ENCODE measurements at regions not wholly inside any gene's neighbourhood (a gene's known extent, or its start where the extent isn't known, plus 50 kb on each side); places are given as distances from the start of the nearest gene placed in this dataset.

GRCh38 chr2:157181234-157181633, 76.3 kb upstream of the GALNT5 start:
- DNase-seq (no peak), ATAC-seq (ENCODE audit: low read depth) (no peak)
- no peak overlapping the region for H3K4me3 Mint-ChIP-seq
- POLR2A ChIA-PET = interaction anchor here (1.1 kb wide), 1 partner anchor 12 kb away, joined by 3 read pairs; no protein-coding TSS in a partner anchor
- H3K36me3 Mint-ChIP-seq = no peaks in the 10 kb centered on the region
- H3K9me3 Mint-ChIP-seq = no peaks in the 10 kb centered on the region
- peaks cover 6% of the 10 kb centered on the region for H3K4me1 Mint-ChIP-seq
- no peak overlapping the region for H3K27ac Mint-ChIP-seq
- peaks cover 10% of the 10 kb centered on the region for H3K27me3 Mint-ChIP-seq

GRCh38 chr2:157182204-157182709, 75.2 kb upstream of the GALNT5 start:
- no peak for ATAC-seq (ENCODE audit: low read depth)
- no peaks in the 10 kb centered on the region for H3K9me3 Mint-ChIP-seq
- no peak overlapping the region for H3K4me3 Mint-ChIP-seq
- peaks cover 10% of the 10 kb centered on the region for H3K27me3 Mint-ChIP-seq
- H3K36me3 Mint-ChIP-seq = no peaks in the 10 kb centered on the region
- POLR2A ChIA-PET = no interaction called here
- DNase-seq = no peak
- H3K27ac Mint-ChIP-seq = no peak overlapping the region
- H3K4me1 Mint-ChIP-seq = peaks cover 6% of the 10 kb centered on the region

- peak; percentile 54 for ATAC-seq (ENCODE audit: low read depth)
- Mint-ChIP-seq H3K4me3 (no peak overlapping the region), H3K27ac (no peak overlapping the region), H3K36me3 (no peaks in the 10 kb centered on the region), H3K9me3 (no peaks in the 10 kb centered on the region), H3K4me1 (peaks cover 6% of the 10 kb centered on the region), H3K27me3 (peaks cover 10% of the 10 kb centered on the region)
- POLR2A ChIA-PET = no interaction called here
- DNase-seq = no peak
Observed at GRCh38 chr2:157182834-157183396, 74.6 kb upstream of the GALNT5 start.

- POLR2A ChIA-PET = no interaction called here
- Mint-ChIP-seq H3K4me1 (peaks cover 6% of the 10 kb centered on the region), H3K27me3 (peaks cover 8% of the 10 kb centered on the region), H3K4me3 (no peak overlapping the region), H3K9me3 (no peaks in the 10 kb centered on the region), H3K27ac (no peak overlapping the region), H3K36me3 (no peaks in the 10 kb centered on the region)
- ATAC-seq (ENCODE audit: low read depth) = no peak
- DNase-seq = no peak
Observed at GRCh38 chr2:157184161-157184895, 73.2 kb upstream of the GALNT5 start.

GRCh38 chr2:157185476-157186227, 71.9 kb upstream of the GALNT5 start:
- H3K4me1 Mint-ChIP-seq = peaks cover 6% of the 10 kb centered on the region
- POLR2A ChIA-PET = no interaction called here

GRCh38 chr2:157190151-157190550, 67.4 kb upstream of the GALNT5 start:
- H3K9me3 Mint-ChIP-seq = no peaks in the 10 kb centered on the region
- ATAC-seq (ENCODE audit: low read depth) (no peak), DNase-seq (no peak)
- H3K36me3 Mint-ChIP-seq = no peaks in the 10 kb centered on the region
- H3K4me3 Mint-ChIP-seq = no peak overlapping the region
- POLR2A ChIA-PET = no interaction called here
- H3K27me3 Mint-ChIP-seq = peaks cover 3% of the 10 kb centered on the region
- peaks cover 4% of the 10 kb centered on the region for H3K4me1 Mint-ChIP-seq
- no peak overlapping the region for H3K27ac Mint-ChIP-seq

More at GRCh38 chr2:157185476-157186227, 71.9 kb upstream of the GALNT5 start:
- Mint-ChIP-seq H3K36me3 (no peaks in the 10 kb centered on the region), H3K4me3 (no peak overlapping the region), H3K27ac (no peak overlapping the region), H3K9me3 (no peaks in the 10 kb centered on the region), H3K27me3 (peaks cover 8% of the 10 kb centered on the region)
- DNase-seq (no peak), ATAC-seq (ENCODE audit: low read depth) (no peak)

GRCh38 chr2:157191186-157191585, 66.3 kb upstream of the GALNT5 start:
- no peaks in the 10 kb centered on the region for H3K9me3 Mint-ChIP-seq
- H3K4me1 Mint-ChIP-seq = peaks cover 2% of the 10 kb centered on the region
- H3K4me3 Mint-ChIP-seq = no peak overlapping the region
- POLR2A ChIA-PET = no interaction called here
- ATAC-seq (ENCODE audit: low read depth) (no peak), DNase-seq (no peak)
- no peaks in the 10 kb centered on the region for H3K36me3 Mint-ChIP-seq
- H3K27ac Mint-ChIP-seq = no peak overlapping the region
- H3K27me3 Mint-ChIP-seq = peaks cover 3% of the 10 kb centered on the region

- ATAC-seq (ENCODE audit: low read depth) (no peak), DNase-seq (no peak)
- Mint-ChIP-seq H3K9me3 (no peaks in the 10 kb centered on the region), H3K4me1 (peaks cover 2% of the 10 kb centered on the region), H3K27me3 (peaks cover 3% of the 10 kb centered on the region), H3K27ac (no peak overlapping the region), H3K36me3 (no peaks in the 10 kb centered on the region), H3K4me3 (no peak overlapping the region)
- POLR2A ChIA-PET = no interaction called here
Observed at GRCh38 chr2:157192445-157193423, 64.8 kb upstream of the GALNT5 start.

- H3K4me3 Mint-ChIP-seq = no peak overlapping the region
- H3K9me3 Mint-ChIP-seq = no peaks in the 10 kb centered on the region
- DNase-seq (no peak), ATAC-seq (ENCODE audit: low read depth) (no peak)
- H3K27ac Mint-ChIP-seq = no peak overlapping the region
- no peaks in the 10 kb centered on the region for H3K36me3 Mint-ChIP-seq
- peaks cover 2% of the 10 kb centered on the region for H3K4me1 Mint-ChIP-seq
- POLR2A ChIA-PET = no interaction called here
- H3K27me3 Mint-ChIP-seq = peaks cover 6% of the 10 kb centered on the region
Observed at GRCh38 chr2:157193461-157193860, 64.0 kb upstream of the GALNT5 start.

- H3K9me3 Mint-ChIP-seq = no peaks in the 10 kb centered on the region
- H3K27me3 Mint-ChIP-seq = peaks cover 6% of the 10 kb centered on the region
- H3K27ac Mint-ChIP-seq = no peak overlapping the region
- H3K4me3 Mint-ChIP-seq = no peak overlapping the region
- DNase-seq = no peak
- H3K36me3 Mint-ChIP-seq = no peaks in the 10 kb centered on the region
- peak; percentile 54 for ATAC-seq (ENCODE audit: low read depth)
- POLR2A ChIA-PET = no interaction called here
- peaks cover 2% of the 10 kb centered on the region for H3K4me1 Mint-ChIP-seq
Observed at GRCh38 chr2:157194097-157194688, 63.3 kb upstream of the GALNT5 start.

GRCh38 chr2:157194844-157195243, 62.7 kb upstream of the GALNT5 start:
- peaks cover 2% of the 10 kb centered on the region for H3K4me1 Mint-ChIP-seq
- peaks cover 6% of the 10 kb centered on the region for H3K27me3 Mint-ChIP-seq
- H3K36me3 Mint-ChIP-seq = no peaks in the 10 kb centered on the region
- DNase-seq (no peak), ATAC-seq (ENCODE audit: low read depth) (no peak)
- H3K4me3 Mint-ChIP-seq = no peak overlapping the region
- H3K27ac Mint-ChIP-seq = no peak overlapping the region
- H3K9me3 Mint-ChIP-seq = no peaks in the 10 kb centered on the region
- POLR2A ChIA-PET = no interaction called here

- Mint-ChIP-seq H3K4me3 (no peak overlapping the region), H3K4me1 (peaks cover 2% of the 10 kb centered on the region), H3K27me3 (peaks cover 6% of the 10 kb centered on the region), H3K9me3 (no peaks in the 10 kb centered on the region), H3K36me3 (no peaks in the 10 kb centered on the region), H3K27ac (no peak overlapping the region)
- POLR2A ChIA-PET = no interaction called here
- no peak for DNase-seq
- ATAC-seq (ENCODE audit: low read depth) = no peak
Observed at GRCh38 chr2:157196956-157197355, 60.5 kb upstream of the GALNT5 start.

- ATAC-seq (ENCODE audit: low read depth) (no peak), DNase-seq (no peak)
- Mint-ChIP-seq H3K27me3 (peaks cover 5% of the 10 kb centered on the region), H3K36me3 (no peaks in the 10 kb centered on the region), H3K9me3 (no peaks in the 10 kb centered on the region), H3K4me1 (peaks cover 2% of the 10 kb centered on the region), H3K4me3 (no peak overlapping the region), H3K27ac (no peak overlapping the region)
- POLR2A ChIA-PET = no interaction called here
Observed at GRCh38 chr2:157197848-157198247, 59.7 kb upstream of the GALNT5 start.

Data from activated naive CD8-positive, alpha-beta T cell treated with anti-CD3 and anti-CD28 coated beads, Interleukin-2, amount 10 ng/mL, durations not matched to agents 7 days and 5 days (primary cell).